GM10248 (cell line): ENCODE measurements at regions not wholly inside any gene's neighbourhood (a gene's known extent, or its start where the extent isn't known, plus 50 kb on each side); places are given as distances from the start of the nearest gene placed in this dataset.

Source experiments
- CTCF ChIA-PET: fragments of 300-600 bp; sonication (Branson Sonifier 250); formaldehyde crosslinking; extraction: SDS; loops from one replicate; lab custom pipeline; 2021; ENCODE audit warnings: antibody characterized with exemption; lab: Yijun Ruan, JAX
- POLR2A ChIA-PET: fragments of 350-650 bp; sonication (Branson Sonifier 250); formaldehyde crosslinking; extraction: SDS; loops from one replicate; lab custom pipeline; 2020; ENCODE audit warnings: antibody characterized with exemption; lab: Yijun Ruan, JAX
- DNase-seq: peaks from one replicate; pipeline ENCODE4 v3.0.0; 2012; ENCODE audit errors: extremely low spot score
- TF ChIP-seq, protein P1 (sequence below): IDR thresholded peaks from 2 replicates; pipeline ENCODE4 v1.5.1; 2012; ENCODE audit warnings: mild to moderate bottlenecking, low read depth; ENCODE audit errors: extremely low read depth, missing control alignments, control extremely low read depth

- CTCF ChIA-PET: interaction anchor here (1.3 to 1.8 kb wide), 2 partner anchors 9 to 14 kb away, joined by 3 to 5 read pairs; no protein-coding TSS in a partner anchor
- TF ChIP-seq, protein P1, sequence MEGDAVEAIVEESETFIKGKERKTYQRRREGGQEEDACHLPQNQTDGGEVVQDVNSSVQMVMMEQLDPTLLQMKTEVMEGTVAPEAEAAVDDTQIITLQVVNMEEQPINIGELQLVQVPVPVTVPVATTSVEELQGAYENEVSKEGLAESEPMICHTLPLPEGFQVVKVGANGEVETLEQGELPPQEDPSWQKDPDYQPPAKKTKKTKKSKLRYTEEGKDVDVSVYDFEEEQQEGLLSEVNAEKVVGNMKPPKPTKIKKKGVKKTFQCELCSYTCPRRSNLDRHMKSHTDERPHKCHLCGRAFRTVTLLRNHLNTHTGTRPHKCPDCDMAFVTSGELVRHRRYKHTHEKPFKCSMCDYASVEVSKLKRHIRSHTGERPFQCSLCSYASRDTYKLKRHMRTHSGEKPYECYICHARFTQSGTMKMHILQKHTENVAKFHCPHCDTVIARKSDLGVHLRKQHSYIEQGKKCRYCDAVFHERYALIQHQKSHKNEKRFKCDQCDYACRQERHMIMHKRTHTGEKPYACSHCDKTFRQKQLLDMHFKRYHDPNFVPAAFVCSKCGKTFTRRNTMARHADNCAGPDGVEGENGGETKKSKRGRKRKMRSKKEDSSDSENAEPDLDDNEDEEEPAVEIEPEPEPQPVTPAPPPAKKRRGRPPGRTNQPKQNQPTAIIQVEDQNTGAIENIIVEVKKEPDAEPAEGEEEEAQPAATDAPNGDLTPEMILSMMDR: no peak
- POLR2A ChIA-PET: no interaction called here
Observed at GRCh38 chr12:126384026-126384564, 1318.9 kb downstream of the AACS start.

GRCh38 chr12:126385785-126386184, 1320.5 kb downstream of the AACS start:
- ChIA-PET CTCF (interaction anchor here (1.8 kb wide), 1 partner anchor 16 kb away, joined by 5 read pairs; no protein-coding TSS in a partner anchor), POLR2A (no interaction called here)
- TF ChIP-seq, protein P1: no peak
- no peak for DNase-seq

More at GRCh38 chr12:126384026-126384564, 1318.9 kb downstream of the AACS start:
- no peak for DNase-seq

- no peak for DNase-seq
- TF ChIP-seq, protein P1: no peak
- ChIA-PET CTCF (no interaction called here), POLR2A (no interaction called here)
Observed at GRCh38 chr12:126389220-126389841, 1324.1 kb downstream of the AACS start.

- ChIA-PET POLR2A (no interaction called here), CTCF (no interaction called here)
- DNase-seq: no peak
- TF ChIP-seq, protein P1: no peak
Observed at GRCh38 chr12:126389961-126390360, 1324.7 kb downstream of the AACS start.

DNA sequence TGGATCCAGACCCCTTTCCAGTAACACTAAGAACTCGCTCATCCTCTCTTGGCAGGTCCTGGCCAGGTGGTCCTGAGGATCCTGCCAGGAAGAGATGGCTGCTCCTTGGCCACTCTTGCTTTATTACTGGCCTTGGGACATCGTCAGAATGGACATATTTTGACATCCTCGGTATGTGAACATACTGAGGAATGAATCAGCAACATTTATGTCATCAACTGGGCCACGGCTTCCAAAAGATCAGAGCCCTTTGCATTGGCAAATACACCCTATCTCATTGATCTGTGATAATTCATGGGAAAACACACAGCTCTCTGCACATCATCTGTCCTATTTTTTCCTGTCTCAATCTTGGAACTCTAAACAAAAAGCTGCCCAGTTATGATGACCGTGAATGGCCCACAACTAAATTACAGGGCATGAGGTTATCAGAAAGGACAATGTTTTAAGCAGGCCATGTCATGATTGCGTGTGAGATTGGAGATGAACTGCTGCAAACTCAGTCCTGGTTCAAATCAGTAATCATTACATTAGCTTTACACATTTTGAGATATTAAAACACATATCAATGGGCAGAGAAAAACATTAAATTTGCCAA, 1325.8 kb downstream of the AACS start:
- POLR2A ChIA-PET: no interaction called here
- CTCF ChIA-PET: no interaction called here

DNA sequence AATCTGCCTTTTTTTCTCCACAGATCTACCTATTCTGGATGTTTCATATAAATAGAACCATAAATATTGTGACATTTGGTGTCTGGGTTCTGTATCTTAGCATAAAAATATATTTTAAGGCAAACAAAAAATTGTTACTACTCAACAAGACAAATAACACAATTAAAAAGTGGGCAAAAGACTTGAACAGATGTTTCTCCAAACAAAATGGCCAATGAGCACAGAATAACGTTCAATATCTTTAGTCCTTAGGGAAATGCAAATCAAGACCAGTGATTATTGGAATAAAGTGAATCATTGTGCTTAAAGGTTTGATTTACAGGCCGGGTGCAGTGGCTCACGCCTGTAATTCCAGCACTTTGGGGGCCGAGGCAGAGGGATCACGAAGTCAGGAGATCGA, 1331.3 kb downstream of the AACS start:
- no peak for DNase-seq
- CTCF ChIA-PET: no interaction called here
- POLR2A ChIA-PET: no interaction called here
- TF ChIP-seq, protein P1: no peak

More for the DNA sequence above, 1325.8 kb downstream of the AACS start:
- DNase-seq: no peak
- TF ChIP-seq, protein P1: no peak
